ENCODE measurements at regions not wholly inside any gene's neighbourhood (a gene's known extent, or its start where the extent isn't known, plus 50 kb on each side); places are given as distances from the start of the nearest gene placed in this dataset.
A peak's percentile ranks its signal among the peaks of the same experiment; 100 is the strongest.

- DNase-seq: no peak
Observed at GRCh38 chr1:184279911-184280458, 106.8 kb upstream of the C1orf21 start.

GRCh38 chr1:184283999-184284398 lies 102.8 kb upstream of the C1orf21 start:
- peak; percentile 16 for DNase-seq

- no peak for DNase-seq
Observed at GRCh38 chr1:184284900-184285299, 101.9 kb upstream of the C1orf21 start.

- no peak for DNase-seq
Observed at GRCh38 chr1:184285401-184286087, 101.3 kb upstream of the C1orf21 start.

- DNase-seq: no peak
Observed at GRCh38 chr1:184287001-184287400, 99.8 kb upstream of the C1orf21 start.

GRCh38 chr1:184289825-184290550 lies 96.8 kb upstream of the C1orf21 start:
- DNase-seq: no peak

GRCh38 chr1:184291701-184292100 lies 95.1 kb upstream of the C1orf21 start:
- no peak for DNase-seq

- DNase-seq: no peak
Observed at GRCh38 chr1:184292101-184292500, 94.7 kb upstream of the C1orf21 start.

- no peak for DNase-seq
Observed at GRCh38 chr1:184294101-184294500, 92.7 kb upstream of the C1orf21 start.

- DNase-seq: peak; percentile 96
Observed at GRCh38 chr1:184296466-184297243, 90.2 kb upstream of the C1orf21 start.

- no peak for DNase-seq
Observed at GRCh38 chr1:184297244-184297750, 89.5 kb upstream of the C1orf21 start.

GRCh38 chr1:184298440-184299405 lies 88.1 kb upstream of the C1orf21 start:
- DNase-seq: peak; percentile 43

- DNase-seq: peak; percentile 7
Observed at GRCh38 chr1:184299406-184299790, 87.4 kb upstream of the C1orf21 start.

- DNase-seq: no peak
Observed at GRCh38 chr1:184299796-184300195, 87.0 kb upstream of the C1orf21 start.

GRCh38 chr1:184300446-184300845 lies 86.4 kb upstream of the C1orf21 start:
- DNase-seq: no peak

GRCh38 chr1:184301227-184301626 lies 85.6 kb upstream of the C1orf21 start:
- no peak for DNase-seq

GRCh38 chr1:184302346-184302745 lies 84.5 kb upstream of the C1orf21 start:
- DNase-seq: no peak

GRCh38 chr1:184310157-184310819 lies 76.5 kb upstream of the C1orf21 start:
- DNase-seq: no peak

GRCh38 chr1:184311580-184311979 lies 75.2 kb upstream of the C1orf21 start:
- peak; percentile 19 for DNase-seq

GRCh38 chr1:184315254-184315653 lies 71.6 kb upstream of the C1orf21 start:
- no peak for DNase-seq

- DNase-seq: no peak
Observed at GRCh38 chr1:184319879-184320278, 67.0 kb upstream of the C1orf21 start.

Data from tongue (tissue), 1 donor.